GM23338 (cell line): ENCODE measurements at regions not wholly inside any gene's neighbourhood (a gene's known extent, or its start where the extent isn't known, plus 50 kb on each side); places are given as distances from the start of the nearest gene placed in this dataset.

Experiments used
- ATAC-seq: fragments of 200-7000 bp; cut with Tn5 transposase; 3 replicates; pipeline ENCODE4 v1.9.1; 2020
- DNase-seq: peaks from one replicate; pipeline ENCODE4 v3.0.0-alpha.2; 2015; ENCODE audit warnings: low spot score
- H2AFZ ChIP-seq: fragments of 200-600 bp; sonication (generic); 2 replicates; pipeline ENCODE4 v1.8.0; 2016; ENCODE audit warnings: antibody characterized with exemption, mild to moderate bottlenecking, moderate library complexity
- H3F3A ChIP-seq: fragments of 200-600 bp; sonication (generic); replicated peaks from 2 replicates; pipeline ENCODE4 v1.8.0; 2017; ENCODE audit warnings: antibody characterized with exemption, mixed run types, low read depth
- H3K27ac ChIP-seq: fragments of 200-600 bp; sonication (generic); 2 replicates; pipeline ENCODE4 v1.6.1; 2016; ENCODE audit warnings: low read depth
- H3K27me3 ChIP-seq: fragments of 200-600 bp; sonication (generic); 2 replicates; pipeline ENCODE4 v1.8.0; 2016; ENCODE audit warnings: mild to moderate bottlenecking, mixed run types, moderate library complexity; ENCODE audit not compliant: insufficient read depth
- H3K36me3 ChIP-seq: fragments of 200-600 bp; sonication (generic); 2 replicates; pipeline ENCODE4 v1.8.0; 2016; ENCODE audit warnings: mild to moderate bottlenecking; ENCODE audit not compliant: insufficient read depth
- H3K4me1 ChIP-seq: fragments of 200-600 bp; sonication (generic); 2 replicates; pipeline ENCODE4 v1.8.0; 2016; ENCODE audit warnings: mild to moderate bottlenecking, moderate library complexity; ENCODE audit not compliant: insufficient read depth
- H3K4me2 ChIP-seq: fragments of 200-600 bp; sonication (generic); 2 replicates; pipeline ENCODE4 v1.7.1; 2017; ENCODE audit warnings: mixed run types
- H3K4me3 ChIP-seq: fragments of 200-600 bp; sonication (generic); 2 replicates; pipeline ENCODE4 v1.6.1; 2016; ENCODE audit warnings: mixed run types
- H3K79me2 ChIP-seq: fragments of 200-600 bp; sonication (generic); replicated peaks from 2 replicates; pipeline ENCODE4 v1.8.0; 2017; ENCODE audit warnings: mild to moderate bottlenecking; ENCODE audit not compliant: insufficient read depth
- H3K9me2 ChIP-seq: fragments of 200-600 bp; sonication (generic); 2 replicates; pipeline ENCODE4 v1.8.0; 2017; ENCODE audit not compliant: insufficient read depth
- H4K20me1 ChIP-seq: fragments of 200-600 bp; sonication (generic); replicated peaks from 2 replicates; pipeline ENCODE4 v1.8.0; 2017; ENCODE audit warnings: mild to moderate bottlenecking; ENCODE audit not compliant: insufficient read depth
- H3K27ac Mint-ChIP-seq: 2 replicates; pipeline ENCODE4 v1.8.0; 2020; ENCODE audit warnings: inconsistent platforms, mild to moderate bottlenecking, moderate library complexity, mixed read lengths
- H3K27me3 Mint-ChIP-seq: 3 replicates; pipeline ENCODE4 v1.8.0; 2022; ENCODE audit warnings: low read depth, mild to moderate bottlenecking, moderate library complexity, mixed read lengths, inconsistent platforms; ENCODE audit not compliant: insufficient read depth, poor library complexity
- H3K36me3 Mint-ChIP-seq: 3 replicates; pipeline ENCODE4 v1.8.0; 2021; ENCODE audit warnings: low read depth, mild to moderate bottlenecking, inconsistent platforms, moderate library complexity, mixed read lengths
- H3K4me1 Mint-ChIP-seq: 3 replicates; pipeline ENCODE4 v1.8.0; 2020; ENCODE audit warnings: mild to moderate bottlenecking, inconsistent platforms, mixed read lengths
- H3K4me3 Mint-ChIP-seq: 3 replicates; pipeline ENCODE4 v1.8.0; 2021; ENCODE audit warnings: moderate library complexity, mild to moderate bottlenecking, inconsistent platforms, mixed read lengths
- H3K9me3 Mint-ChIP-seq: 3 replicates; pipeline ENCODE4 v1.8.0; 2020; ENCODE audit warnings: moderate library complexity, mild to moderate bottlenecking, inconsistent platforms, mixed read lengths
- CREB1 ChIP-seq: fragments of 250-450 bp; sonication (Bioruptor Pico); IDR thresholded peaks from 2 replicates; pipeline ENCODE4 v1.5.0; 2020; ENCODE audit warnings: low read depth, mild to moderate bottlenecking, moderate library complexity
- CTCF ChIP-seq, 2 experiments: fragments of 200-600 bp in 1 of 2; sonication (generic) in 1 of 2; conservative IDR thresholded peaks; 2 replicates each; pipeline versions ENCODE4 v1.5.1 to v1.6.1; 2016 to 2017; ENCODE audit warnings: antibody characterized with exemption in 2 of 2, low read depth in 2 of 2, mild to moderate bottlenecking in 2 of 2, moderate library complexity in 1 of 2
- ETS1 ChIP-seq: IDR thresholded peaks from 2 replicates; pipeline ENCODE4 v1.6.1; 2016; ENCODE audit warnings: antibody characterized with exemption
- EZH2 ChIP-seq: fragments of 200-600 bp; sonication (generic); IDR thresholded peaks from one replicate; pipeline ENCODE4 v1.8.0; 2017; ENCODE audit warnings: antibody characterized with exemption, mild to moderate bottlenecking, low read depth; ENCODE audit not compliant: unreplicated experiment
- EZH2phosphoT487 ChIP-seq: fragments of 200-600 bp; sonication (generic); IDR thresholded peaks from one replicate; pipeline ENCODE4 v1.8.1; 2018; ENCODE audit warnings: antibody characterized with exemption; ENCODE audit not compliant: unreplicated experiment
- JUNB ChIP-seq: IDR thresholded peaks from one replicate; pipeline ENCODE4 v1.6.1; 2016; ENCODE audit warnings: antibody characterized with exemption; ENCODE audit not compliant: unreplicated experiment
- NANOG ChIP-seq: IDR thresholded peaks from 2 replicates; pipeline ENCODE4 v1.6.1; 2016; ENCODE audit warnings: antibody characterized with exemption, borderline replicate concordance
- POLR2AphosphoS5 ChIP-seq: IDR thresholded peaks from 2 replicates; pipeline ENCODE4 v1.6.1; 2016; ENCODE audit warnings: antibody characterized with exemption, low read depth
- REST ChIP-seq: IDR thresholded peaks from one replicate; pipeline ENCODE4 v1.6.1; 2018; ENCODE audit warnings: antibody characterized with exemption; ENCODE audit not compliant: unreplicated experiment
- STAT1 ChIP-seq: IDR thresholded peaks from one replicate; pipeline ENCODE4 v1.6.1; 2016; ENCODE audit warnings: antibody characterized with exemption; ENCODE audit not compliant: unreplicated experiment
- ZNF114 ChIP-seq: fragments of 250-450 bp; sonication (Bioruptor Pico); IDR thresholded peaks from 2 replicates; pipeline ENCODE4 v1.5.0; 2020; ENCODE audit warnings: mild to moderate bottlenecking, moderate library complexity
- ZNF331 ChIP-seq: fragments of 250-450 bp; sonication (Bioruptor Pico); IDR thresholded peaks from 2 replicates; pipeline ENCODE4 v1.5.0; 2020; ENCODE audit warnings: low read depth, mild to moderate bottlenecking, moderate library complexity
- ZNF462 ChIP-seq: fragments of 250-450 bp; sonication (Bioruptor Pico); IDR thresholded peaks from 2 replicates; pipeline ENCODE4 v1.5.0; 2020; ENCODE audit warnings: mild to moderate bottlenecking, moderate library complexity

GRCh38 chrX:67437821-67438220 is 106.0 kb upstream of the AR start:
- Histone ChIP-seq H3K79me2 (no peaks in the 10 kb centered on the region), H3K36me3 (no peaks in the 10 kb centered on the region), H3K27me3 (no peaks in the 10 kb centered on the region), H3K4me2 (no peak overlapping the region), H3K4me3 (no peak overlapping the region), H3K4me1 (no peaks in the 10 kb centered on the region), H3K27ac (no peak overlapping the region), H4K20me1 (no peaks in the 10 kb centered on the region), H3K9me2 (no peaks in the 10 kb centered on the region), H2AFZ (no peak overlapping the region), H3F3A (no peaks in the 10 kb centered on the region)
- no peaks in the 10 kb centered on the region; the same call in 2 of the 3 replicates for H3K9me3 Mint-ChIP-seq
- DNase-seq: no peak
- H3K27ac Mint-ChIP-seq: no peak overlapping the region
- peaks cover under 1% of the 10 kb centered on the region for H3K27me3 Mint-ChIP-seq
- no peak overlapping the region for H3K4me3 Mint-ChIP-seq
- no peaks in the 10 kb centered on the region for H3K36me3 Mint-ChIP-seq
- TF ChIP-seq ZNF331 (CRISPR knock-in tag) (no peak), REST (no peak), ZNF462 (no peak), POLR2AphosphoS5 (no peak), ETS1 (no peak), STAT1 (no peak), ZNF114 (CRISPR knock-in tag) (no peak), CTCF (conservative IDR thresholded peaks at IDR 0.05; ENCODE audit: low read depth in 2 of 2) (no peak), CREB1 (CRISPR knock-in tag) (no peak), EZH2phosphoT487 (no peak), EZH2 (no peak), JUNB (no peak), NANOG (no peak)
- peaks cover 5% of the 10 kb centered on the region; the same call in 2 of the 3 replicates for H3K4me1 Mint-ChIP-seq
- ATAC-seq: no peak
